ENCODE measurements at regions not wholly inside any gene's neighbourhood (a gene's known extent, or its start where the extent isn't known, plus 50 kb on each side); places are given as distances from the start of the nearest gene placed in this dataset.

GRCh38 chr21:41098481-41099042 is 69.4 kb upstream of the BACE2 start:
- TF ChIP-seq CTCF (IDR thresholded peaks at IDR 0.05; ENCODE audit: poor library complexity, severe bottlenecking): no peak
- TF ChIP-seq POLR2AphosphoS5 (IDR thresholded peaks at IDR 0.05): no peak
